CD14-positive monocyte (primary cell): ENCODE measurements at regions not wholly inside any gene's neighbourhood (a gene's known extent, or its start where the extent isn't known, plus 50 kb on each side); places are given as distances from the start of the nearest gene placed in this dataset.

Experiments used
- DNase-seq, 3 donors: peaks; one replicate each; pipeline ENCODE4 v3.0.0-alpha.2; 2011 to 2022
- H2AFZ ChIP-seq: 2 replicates; pipeline ENCODE4 v1.6.0; 2012; ENCODE audit warnings: mild to moderate bottlenecking, low read depth, low read length, inconsistent platforms; ENCODE audit not compliant: insufficient read depth, poor library complexity, severe bottlenecking
- H3K27ac ChIP-seq, 2 donors: 1 replicate in 1 of 2; 2 replicates in 1 of 2; pipeline ENCODE4 v1.5.1; 2012 to 2013; ENCODE audit warnings: low read length in 2 of 2, control low read depth in 1 of 2, inconsistent platforms in 1 of 2, low read depth in 1 of 2, mild to moderate bottlenecking in 1 of 2
- H3K27me3 ChIP-seq, 2 donors: one replicate each; pipeline versions ENCODE4 v1.6.0 to v1.6.1; 2011 to 2013; ENCODE audit warnings: low read length in 2 of 2; ENCODE audit not compliant: control insufficient read depth in 2 of 2, insufficient read depth in 2 of 2
- H3K36me3 ChIP-seq, 2 donors: replicated peaks in 1 of 2; 1 replicate in 1 of 2; 2 replicates in 1 of 2; pipeline versions ENCODE4 v1.5.1 to v1.6.1; 2012 to 2013; ENCODE audit warnings: low read length in 2 of 2, control low read depth in 1 of 2, inconsistent platforms in 1 of 2, mild to moderate bottlenecking in 1 of 2; ENCODE audit not compliant: insufficient read depth in 2 of 2, control insufficient read depth in 1 of 2
- H3K4me1 ChIP-seq, 2 donors: 1 replicate in 1 of 2; 2 replicates in 1 of 2; pipeline versions ENCODE4 v1.5.1 to v1.6.1; 2012 to 2013; ENCODE audit warnings: low read length in 2 of 2, control low read depth in 1 of 2, inconsistent platforms in 1 of 2, mild to moderate bottlenecking in 1 of 2, moderate library complexity in 1 of 2; ENCODE audit not compliant: insufficient read depth in 2 of 2, control insufficient read depth in 1 of 2
- H3K4me2 ChIP-seq: replicated peaks from 2 replicates; pipeline ENCODE3; 2012; ENCODE audit warnings: low read length, moderate library complexity, mild to moderate bottlenecking; ENCODE audit not compliant: poor library complexity, severe bottlenecking; ENCODE audit errors: extremely low read depth
- H3K4me3 ChIP-seq, 3 experiments: fragments of 200-600 bp in 1 of 3; sonication (generic) in 1 of 3; replicated peaks in 1 of 3; 1 replicate in 2 of 3; 2 replicates in 1 of 3; pipeline ENCODE4 v1.5.1; 2011 to 2013; ENCODE audit warnings: low read length in 3 of 3, mild to moderate bottlenecking in 3 of 3, control low read depth in 2 of 3, low read depth in 2 of 3, inconsistent platforms in 1 of 3, moderate library complexity in 1 of 3
- H3K79me2 ChIP-seq: 2 replicates; pipeline ENCODE4 v1.6.0; 2012; ENCODE audit warnings: mild to moderate bottlenecking, control low read depth, inconsistent platforms, low read length, moderate library complexity; ENCODE audit not compliant: insufficient read depth
- H3K9ac ChIP-seq: 2 replicates; pipeline ENCODE4 v1.6.0; 2017; ENCODE audit warnings: low read length, mild to moderate bottlenecking; ENCODE audit not compliant: insufficient read depth, poor library complexity, severe bottlenecking
- H3K9me3 ChIP-seq, 2 donors: replicated peaks in 1 of 2; 1 replicate in 1 of 2; 2 replicates in 1 of 2; pipeline versions ENCODE4 v1.5.1 to v1.6.1; 2012 to 2013; ENCODE audit warnings: low read length in 2 of 2, control low read depth in 1 of 2; ENCODE audit not compliant: control insufficient read depth in 1 of 2, insufficient read depth in 1 of 2
- H4K20me1 ChIP-seq: 2 replicates; pipeline ENCODE4 v1.6.0; 2012; ENCODE audit warnings: mild to moderate bottlenecking, low read length, control low read depth, moderate library complexity; ENCODE audit not compliant: insufficient read depth
- H3K27ac Mint-ChIP-seq, 7 donors: one replicate each; pipeline ENCODE4 v1.8.0; 2020; ENCODE audit warnings: mild to moderate bottlenecking in 7 of 7, mixed read lengths in 7 of 7, moderate library complexity in 6 of 7, inconsistent platforms in 2 of 7
- H3K27me3 Mint-ChIP-seq, 3 donors: one replicate each; pipeline ENCODE4 v1.8.0; 2021 to 2022; ENCODE audit warnings: low read depth in 3 of 3, mild to moderate bottlenecking in 3 of 3, mixed read lengths in 3 of 3, moderate library complexity in 3 of 3, inconsistent platforms in 1 of 3
- H3K36me3 Mint-ChIP-seq, 2 donors: one replicate each; pipeline ENCODE4 v1.8.0; 2020; ENCODE audit warnings: mixed read lengths in 2 of 2, inconsistent platforms in 1 of 2, mild to moderate bottlenecking in 1 of 2
- H3K4me1 Mint-ChIP-seq: one replicate; pipeline ENCODE4 v1.8.0; 2020; ENCODE audit warnings: mild to moderate bottlenecking, mixed read lengths
- H3K4me3 Mint-ChIP-seq, 2 donors: one replicate each; pipeline ENCODE4 v1.8.0; 2020; ENCODE audit warnings: mild to moderate bottlenecking in 2 of 2, mixed read lengths in 2 of 2, moderate library complexity in 1 of 2
- H3K9me3 Mint-ChIP-seq, 7 donors: one replicate each; pipeline ENCODE4 v1.8.0; 2020 to 2022; ENCODE audit warnings: mixed read lengths in 7 of 7, mild to moderate bottlenecking in 6 of 7, moderate library complexity in 6 of 7, inconsistent platforms in 2 of 7
- WGBS: methylation state at CpG from one replicate; pipeline ENCODE4 v1.1.5; 2013; ENCODE audit warnings: missing lambda C conversion rate; ENCODE audit not compliant: insufficient coverage; 5-methylcytosine and 5-hydroxymethylcytosine counted together
- intact Hi-C, 2 donors: fragments of 100-400 bp; cut with micrococcal nuclease; formaldehyde crosslinking; loops; one replicate each; pipeline versions ENCODE4 v1.15.0 to v1.15.1; 2023
- TF ChIP-seq, protein P1 (sequence below): fragments of 200-600 bp; IDR thresholded peaks from one replicate; pipeline ENCODE4 v1.8.0; 2022; ENCODE audit warnings: antibody characterized with exemption, mild to moderate bottlenecking

DNA sequence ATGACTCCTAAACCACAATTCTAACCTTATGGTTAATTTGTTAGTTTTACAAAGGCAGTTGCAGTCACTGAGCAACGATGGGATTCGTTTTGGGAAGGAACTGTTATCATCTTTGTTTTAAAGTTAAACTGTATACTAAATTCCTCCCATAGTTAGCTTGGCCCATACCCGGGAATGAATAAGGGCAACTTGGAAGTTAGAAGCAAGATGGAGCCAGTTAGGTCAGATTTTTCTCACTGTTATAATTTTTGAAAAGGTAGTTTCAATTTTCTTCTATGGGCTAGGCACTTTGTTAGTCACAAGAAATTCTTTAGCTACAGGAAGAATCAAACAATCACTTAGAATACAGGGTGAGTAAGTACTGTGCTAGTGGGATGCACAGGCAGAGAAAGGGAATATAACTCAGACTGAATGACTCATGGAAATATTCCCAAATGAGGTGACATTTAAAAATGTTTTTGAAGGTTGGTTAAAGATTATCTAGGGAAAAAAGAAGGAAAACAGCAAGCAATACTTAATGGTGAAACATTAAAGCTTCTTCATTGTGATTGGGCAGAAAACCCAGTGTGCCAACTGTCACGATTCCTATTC lies 153.6 kb downstream of the MAGEB17 start:
- Histone ChIP-seq H3K27me3 (no peaks in the 10 kb centered on the region), H4K20me1 (no peaks in the 10 kb centered on the region), H3K79me2 (no peaks in the 10 kb centered on the region), H3K4me3 (no peak overlapping the region), H3K27ac (no peak overlapping the region), H3K9me3 (no peaks in the 10 kb centered on the region), H2AFZ (no peak overlapping the region), H3K4me1 (no peaks in the 10 kb centered on the region), H3K9ac (no peak overlapping the region), H3K4me2 (no peak overlapping the region), H3K36me3 (no peaks in the 10 kb centered on the region)
- Mint-ChIP-seq H3K27ac (no peak overlapping the region), H3K9me3 (peaks cover 2 to 14% (median 6%) of the 10 kb centered on the region in 7 donors), H3K4me1 (no peaks in the 10 kb centered on the region), H3K36me3 (no peaks in the 10 kb centered on the region), H3K27me3 (peaks cover 0 to 5% (median 5%) of the 10 kb centered on the region in 3 donors), H3K4me3 (no peak overlapping the region)
- TF ChIP-seq, protein P1, sequence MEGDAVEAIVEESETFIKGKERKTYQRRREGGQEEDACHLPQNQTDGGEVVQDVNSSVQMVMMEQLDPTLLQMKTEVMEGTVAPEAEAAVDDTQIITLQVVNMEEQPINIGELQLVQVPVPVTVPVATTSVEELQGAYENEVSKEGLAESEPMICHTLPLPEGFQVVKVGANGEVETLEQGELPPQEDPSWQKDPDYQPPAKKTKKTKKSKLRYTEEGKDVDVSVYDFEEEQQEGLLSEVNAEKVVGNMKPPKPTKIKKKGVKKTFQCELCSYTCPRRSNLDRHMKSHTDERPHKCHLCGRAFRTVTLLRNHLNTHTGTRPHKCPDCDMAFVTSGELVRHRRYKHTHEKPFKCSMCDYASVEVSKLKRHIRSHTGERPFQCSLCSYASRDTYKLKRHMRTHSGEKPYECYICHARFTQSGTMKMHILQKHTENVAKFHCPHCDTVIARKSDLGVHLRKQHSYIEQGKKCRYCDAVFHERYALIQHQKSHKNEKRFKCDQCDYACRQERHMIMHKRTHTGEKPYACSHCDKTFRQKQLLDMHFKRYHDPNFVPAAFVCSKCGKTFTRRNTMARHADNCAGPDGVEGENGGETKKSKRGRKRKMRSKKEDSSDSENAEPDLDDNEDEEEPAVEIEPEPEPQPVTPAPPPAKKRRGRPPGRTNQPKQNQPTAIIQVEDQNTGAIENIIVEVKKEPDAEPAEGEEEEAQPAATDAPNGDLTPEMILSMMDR = no peak
- DNase-seq = no peak
- intact Hi-C loops = no loop called here
- no CpG with 5 or more reads among the region's 4 CpGs for WGBS

DNA sequence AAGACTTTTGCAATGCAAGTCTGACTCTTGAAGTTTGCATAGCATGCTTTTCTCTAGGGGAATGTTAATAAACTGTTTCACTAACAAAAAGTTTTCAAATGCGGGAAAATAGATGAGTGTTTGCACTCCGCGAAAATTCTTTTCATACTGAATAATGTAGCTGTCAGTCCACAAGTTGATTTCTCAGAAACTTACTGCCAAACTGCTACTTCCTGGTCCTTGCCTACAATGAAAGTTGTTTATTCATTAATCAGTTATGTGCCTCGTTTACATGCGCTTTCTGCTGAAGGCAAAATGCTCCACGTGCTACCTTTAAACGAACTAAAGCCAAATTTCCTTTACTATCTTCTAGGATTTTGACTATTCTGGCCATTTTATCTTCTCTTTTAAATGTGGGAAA lies 166.2 kb downstream of the MAGEB17 start:
- H3K9me3 Mint-ChIP-seq = peaks cover 0 to 10% (median 1%) of the 10 kb centered on the region in 7 donors
- Histone ChIP-seq H3K36me3 (no peaks in the 10 kb centered on the region), H3K4me1 (no peaks in the 10 kb centered on the region), H4K20me1 (no peaks in the 10 kb centered on the region), H3K9me3 (no peaks in the 10 kb centered on the region), H3K9ac (no peak overlapping the region), H3K4me3 (no peak overlapping the region), H3K27me3 (no peaks in the 10 kb centered on the region), H3K79me2 (no peaks in the 10 kb centered on the region), H2AFZ (no peak overlapping the region), H3K4me2 (no peak overlapping the region), H3K27ac (no peak overlapping the region)
- no peak for DNase-seq
- intact Hi-C loops = no loop called here
- H3K4me1 Mint-ChIP-seq = no peaks in the 10 kb centered on the region
- H3K27me3 Mint-ChIP-seq = peaks cover 0 to 6% (median 1%) of the 10 kb centered on the region in 3 donors
- no peak overlapping the region for H3K4me3 Mint-ChIP-seq
- H3K36me3 Mint-ChIP-seq = no peaks in the 10 kb centered on the region
- no peak overlapping the region for H3K27ac Mint-ChIP-seq
- WGBS = no CpG with 5 or more reads among the region's 7 CpGs
- TF ChIP-seq, protein P1 = no peak
